Pancreas (tissue), 10 donors: ENCODE measurements at regions not wholly inside any gene's neighbourhood (a gene's known extent, or its start where the extent isn't known, plus 50 kb on each side); places are given as distances from the start of the nearest gene placed in this dataset.
"Not testable (repeated sequence)": the region's sequence is repeated elsewhere in the genome, so short reads cannot be mapped to it uniquely, and the experiment has no call there.

Experiments used
- ATAC-seq, 4 donors: fragments of 200-7000 bp; cut with Tn5 transposase; one replicate each; pipeline versions ENCODE4 v1.8.0 to v1.9.1; 2020; ENCODE audit warnings: mild to moderate bottlenecking in 4 of 4, moderate library complexity in 4 of 4
- DNase-seq, 6 donors: peaks; one replicate each; pipeline ENCODE4 v3.0.0-alpha.2; 2020
- FAIRE-seq: peaks from 2 replicates; lab custom pipeline; 2012; peaks lifted over from hg19 to GRCh38; lab: Jason Lieb, UNC
- H3K27ac ChIP-seq, 4 donors: fragments of 200-600 bp; sonication (generic); 1 replicate in 3 of 4; 2 replicates in 1 of 4; pipeline versions ENCODE4 v1.5.0 to v1.8.0; 2020
- H3K27me3 ChIP-seq, 4 donors: fragments of 200-600 bp; one replicate each; pipeline ENCODE4 v1.8.0; 2021
- H3K36me3 ChIP-seq, 3 donors: fragments of 200-600 bp; sonication (generic) in 1 of 3; one replicate each; pipeline versions ENCODE4 v1.5.0 to v1.8.0; 2020 to 2021
- H3K4me1 ChIP-seq, 3 donors: fragments of 200-600 bp; one replicate each; pipeline ENCODE4 v1.8.0; 2021
- H3K4me3 ChIP-seq, 4 donors: fragments of 200-600 bp; sonication (generic) in 2 of 4; one replicate each; pipeline versions ENCODE4 v1.5.0 to v1.8.0; 2020 to 2021
- H3K9me3 ChIP-seq, 4 donors: fragments of 200-600 bp; one replicate each; pipeline ENCODE4 v1.8.0; 2021
- CTCF ChIP-seq, 4 donors: fragments of 200-600 bp; sonication (generic) in 3 of 4; IDR thresholded peaks; one replicate each; pipeline versions ENCODE4 v1.5.0 to v1.8.0; 2021; ENCODE audit warnings: antibody characterized with exemption in 4 of 4
- WGBS, 2 donors: extraction: QIAGEN DNeasy Blood & Tissue Kit; methylation state at CpG; one replicate each; pipeline ENCODE4 v1.1.7; 2013; 5-methylcytosine and 5-hydroxymethylcytosine counted together
- intact Hi-C, 3 donors: fragments of 100-400 bp; cut with DNase I; formaldehyde crosslinking; loops; one replicate each; pipeline versions ENCODE4 v1.11.1 to v1.14.2; 2022
- donor health status: healthy with polysubstance abuse.
- donor health status: DM: no; HTN: no; CAD: no; lungs with moderate emphysema.
- donor health status: DM: no; HTN: no; CAD: no.
- donor health status: control.
- donor health status: control.
- donor health status: Bipolar disorder and iron deficiency.
- donor health status: DM: yes; HTN: yes; CAD: no.
- donor health status: DM: no; HTN: no; CAD: no.
- donor health status: DM: no; HTN: no; CAD: no.
- donor health status: DM: yes; HTN: yes; CAD: no.

- no peak overlapping the region for H3K4me3 ChIP-seq
- 77 to 81% methylated on average over 3 of the region's 3 CpGs for WGBS, 2 donors
- no peak for FAIRE-seq
- no peaks in the 10 kb centered on the region for H3K4me1 ChIP-seq
- no peaks in the 10 kb centered on the region for H3K27me3 ChIP-seq
- no peak overlapping the region for H3K27ac ChIP-seq
- TF ChIP-seq CTCF (IDR thresholded peaks at IDR 0.05): no peak
- no peaks in the 10 kb centered on the region for H3K36me3 ChIP-seq
- DNase-seq: no peak
- H3K9me3 ChIP-seq: no peaks in the 10 kb centered on the region
- intact Hi-C loops: no loop called here
- ATAC-seq: no peak
These were observed 217.9 kb downstream of the SATB1 start for GRCh38 chr3:18207226-18207625.

GRCh38 chr3:18205701-18206100 is 219.4 kb downstream of the SATB1 start:
- H3K27me3 ChIP-seq, intact Hi-C loops, ATAC-seq, H3K4me3 ChIP-seq, H3K27ac ChIP-seq, DNase-seq, FAIRE-seq, H3K36me3 ChIP-seq, H3K4me1 ChIP-seq, H3K9me3 ChIP-seq: not testable (repeated sequence)
- 81 to 90% methylated on average over 9 of the region's 9 CpGs for whole genome bisulfite sequencing, 2 donors

GRCh38 chr3:18201315-18201714 is 223.8 kb downstream of the SATB1 start:
- no peak for DNase-seq
- intact Hi-C loops: no loop called here
- Histone ChIP-seq H3K4me1 (no peaks in the 10 kb centered on the region), H3K4me3 (no peak overlapping the region), H3K9me3 (no peaks in the 10 kb centered on the region), H3K27ac (no peak overlapping the region), H3K36me3 (no peaks in the 10 kb centered on the region), H3K27me3 (no peaks in the 10 kb centered on the region)
- FAIRE-seq: no peak
- TF ChIP-seq CTCF (IDR thresholded peaks at IDR 0.05): no peak
- no peak for ATAC-seq

- intact Hi-C loops: no loop called here
These were observed 225.4 kb downstream of the SATB1 start for GRCh38 chr3:18199757-18200156.

GRCh38 chr3:18195836-18196235 is 229.3 kb downstream of the SATB1 start:
- no peak for DNase-seq
- TF ChIP-seq CTCF (IDR thresholded peaks at IDR 0.05): no peak
- no peak for FAIRE-seq
- intact Hi-C loops: no loop called here
- no peaks in the 10 kb centered on the region for H3K27me3 ChIP-seq
- H3K9me3 ChIP-seq: no peaks in the 10 kb centered on the region
- no peak overlapping the region for H3K4me3 ChIP-seq
- ATAC-seq: no peak
- H3K36me3 ChIP-seq: no peaks in the 10 kb centered on the region
- no peak overlapping the region for H3K27ac ChIP-seq
- no peaks in the 10 kb centered on the region for H3K4me1 ChIP-seq

More at GRCh38 chr3:18199757-18200156, 225.4 kb downstream of the SATB1 start:
- ATAC-seq (no peak), FAIRE-seq (no peak), DNase-seq (no peak)
- H3K4me3 ChIP-seq: no peak overlapping the region
- no peaks in the 10 kb centered on the region for H3K36me3 ChIP-seq
- no peak for TF ChIP-seq CTCF (IDR thresholded peaks at IDR 0.05)
- H3K4me1 ChIP-seq: no peaks in the 10 kb centered on the region
- no peaks in the 10 kb centered on the region for H3K27me3 ChIP-seq
- no peak overlapping the region for H3K27ac ChIP-seq
- H3K9me3 ChIP-seq: no peaks in the 10 kb centered on the region

- ATAC-seq: no peak
- TF ChIP-seq CTCF (IDR thresholded peaks at IDR 0.05): no peak
- intact Hi-C loops: no loop called here
- FAIRE-seq: no peak
- Histone ChIP-seq H3K9me3 (no peaks in the 10 kb centered on the region), H3K36me3 (no peaks in the 10 kb centered on the region), H3K27ac (no peak overlapping the region), H3K4me1 (no peaks in the 10 kb centered on the region), H3K4me3 (no peak overlapping the region), H3K27me3 (no peaks in the 10 kb centered on the region)
- DNase-seq: no peak
- WGBS, 2 donors: 59 to 68% methylated on average over 4 of the region's 4 CpGs
These were observed 230.7 kb downstream of the SATB1 start for GRCh38 chr3:18194431-18194830.
